Vagina (tissue), 2 donors: ENCODE measurements at regions not wholly inside any gene's neighbourhood (a gene's known extent, or its start where the extent isn't known, plus 50 kb on each side); places are given as distances from the start of the nearest gene placed in this dataset.

ENCODE experiments used
- DNase-seq, 2 donors: peaks; one replicate each; pipeline ENCODE4 v3.0.0-alpha.2; 2017; ENCODE audit errors: extremely low spot score in 2 of 2
- H3K27ac ChIP-seq: fragments of 200-600 bp; sonication (generic); one replicate; pipeline ENCODE4 v1.5.1; 2019
- H3K27me3 ChIP-seq: fragments of 200-600 bp; sonication (generic); one replicate; pipeline ENCODE4 v1.5.1; 2019
- H3K36me3 ChIP-seq, 2 donors: fragments of 200-600 bp; sonication (generic); one replicate each; pipeline ENCODE4 v1.5.1; 2017 to 2019
- H3K4me1 ChIP-seq: fragments of 200-600 bp; sonication (generic); one replicate; pipeline ENCODE4 v1.5.1; 2019
- H3K4me3 ChIP-seq, 2 donors: fragments of 200-600 bp; sonication (generic); 1 replicate in 1 of 2; 2 replicates in 1 of 2; pipeline ENCODE4 v1.5.1; 2016 to 2019
- H3K9me3 ChIP-seq: fragments of 200-600 bp; sonication (generic); one replicate; pipeline ENCODE4 v1.5.1; 2019
- POLR2A ChIP-seq, 2 donors: fragments of 450-650 bp; IDR thresholded peaks; one replicate each; pipeline ENCODE4 v1.6.1; 2017; ENCODE audit warnings: antibody characterized with exemption in 2 of 2, mild to moderate bottlenecking in 2 of 2, moderate library complexity in 2 of 2
- POLR2AphosphoS5 ChIP-seq, 2 donors: sonication (generic); formaldehyde crosslinking; IDR thresholded peaks; one replicate each; pipeline ENCODE4 v1.9.0; 2017; ENCODE audit warnings: antibody characterized with exemption in 2 of 2, mild to moderate bottlenecking in 2 of 2, low read depth in 1 of 2; ENCODE audit not compliant: insufficient read depth in 1 of 2
- intact Hi-C: fragments of 100-400 bp; cut with DNase I; formaldehyde crosslinking; loops from one replicate; pipeline ENCODE4 v1.15.1; 2023
- TF ChIP-seq, protein P1 (sequence below), 3 experiments: fragments of 450-650 bp in 2 of 3; fragments of 200-600 bp in 1 of 3; sonication (generic) in 1 of 3; IDR thresholded peaks; one replicate each; pipeline ENCODE4 v1.5.1; 2017 to 2019; ENCODE audit warnings: antibody characterized with exemption in 3 of 3, mild to moderate bottlenecking in 2 of 3, moderate library complexity in 2 of 3

- Histone ChIP-seq H3K4me3 (no peak overlapping the region), H3K27me3 (no peaks in the 10 kb centered on the region), H3K4me1 (no peaks in the 10 kb centered on the region), H3K36me3 (no peaks in the 10 kb centered on the region), H3K9me3 (no peaks in the 10 kb centered on the region), H3K27ac (no peak overlapping the region)
- TF ChIP-seq, protein P1, sequence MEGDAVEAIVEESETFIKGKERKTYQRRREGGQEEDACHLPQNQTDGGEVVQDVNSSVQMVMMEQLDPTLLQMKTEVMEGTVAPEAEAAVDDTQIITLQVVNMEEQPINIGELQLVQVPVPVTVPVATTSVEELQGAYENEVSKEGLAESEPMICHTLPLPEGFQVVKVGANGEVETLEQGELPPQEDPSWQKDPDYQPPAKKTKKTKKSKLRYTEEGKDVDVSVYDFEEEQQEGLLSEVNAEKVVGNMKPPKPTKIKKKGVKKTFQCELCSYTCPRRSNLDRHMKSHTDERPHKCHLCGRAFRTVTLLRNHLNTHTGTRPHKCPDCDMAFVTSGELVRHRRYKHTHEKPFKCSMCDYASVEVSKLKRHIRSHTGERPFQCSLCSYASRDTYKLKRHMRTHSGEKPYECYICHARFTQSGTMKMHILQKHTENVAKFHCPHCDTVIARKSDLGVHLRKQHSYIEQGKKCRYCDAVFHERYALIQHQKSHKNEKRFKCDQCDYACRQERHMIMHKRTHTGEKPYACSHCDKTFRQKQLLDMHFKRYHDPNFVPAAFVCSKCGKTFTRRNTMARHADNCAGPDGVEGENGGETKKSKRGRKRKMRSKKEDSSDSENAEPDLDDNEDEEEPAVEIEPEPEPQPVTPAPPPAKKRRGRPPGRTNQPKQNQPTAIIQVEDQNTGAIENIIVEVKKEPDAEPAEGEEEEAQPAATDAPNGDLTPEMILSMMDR (IDR thresholded peaks at IDR 0.05), result no peak
- TF ChIP-seq POLR2A (IDR thresholded peaks at IDR 0.05) (no peak), POLR2AphosphoS5 (IDR thresholded peaks at IDR 0.05; ENCODE audit: insufficient read depth in 1 of 2, low read depth in 1 of 2) (no peak)
- DNase-seq, result no peak
- intact Hi-C loops, result loop anchor here (10.0 kb wide), 1 partner anchor 110 kb away; no protein-coding TSS in a partner anchor
These were observed 148.0 kb downstream of the POLR2M start for GRCh38 chr15:57854531-57854930.

GRCh38 chr15:57857871-57858270 lies 151.4 kb downstream of the POLR2M start:
- Histone ChIP-seq H3K4me1 (no peaks in the 10 kb centered on the region), H3K36me3 (no peaks in the 10 kb centered on the region), H3K27me3 (no peaks in the 10 kb centered on the region), H3K27ac (no peak overlapping the region), H3K9me3 (no peaks in the 10 kb centered on the region), H3K4me3 (no peak overlapping the region)
- DNase-seq, result no peak
- intact Hi-C loops, result loop anchor here (10.0 kb wide), 1 partner anchor 113 kb away; no protein-coding TSS in a partner anchor
- TF ChIP-seq POLR2A (IDR thresholded peaks at IDR 0.05), result no peak

DNA sequence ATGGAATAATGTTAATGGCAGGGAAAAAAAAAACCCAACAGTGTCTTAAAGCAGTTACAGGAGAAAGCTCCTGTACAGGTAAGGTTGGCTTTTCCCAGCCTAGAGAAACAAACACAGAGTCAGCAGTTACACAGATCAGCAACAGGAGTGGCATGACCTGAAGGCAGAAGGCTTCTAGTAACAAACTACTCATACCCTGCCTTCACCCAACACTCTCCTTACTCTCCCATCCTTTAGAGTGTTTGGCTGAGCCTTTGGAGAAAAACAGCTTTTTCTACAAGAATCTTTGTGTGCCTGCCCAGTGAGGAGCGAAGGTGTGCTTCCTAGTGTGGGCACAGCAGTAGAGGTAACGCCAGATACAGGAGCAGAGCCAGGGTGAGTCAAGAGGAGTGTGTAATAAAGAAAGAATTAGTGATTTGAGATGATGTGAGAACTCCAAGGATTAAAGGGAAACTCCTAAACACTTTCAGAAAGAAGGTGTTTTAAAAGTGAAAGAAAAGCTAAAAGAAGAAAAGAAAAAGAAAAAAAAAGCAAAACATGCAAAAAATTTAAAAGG lies 152.7 kb downstream of the POLR2M start:
- H3K4me1 ChIP-seq, result no peaks in the 10 kb centered on the region
- H3K9me3 ChIP-seq, result no peaks in the 10 kb centered on the region
- H3K36me3 ChIP-seq, result no peaks in the 10 kb centered on the region
- no peaks in the 10 kb centered on the region for H3K27me3 ChIP-seq
- intact Hi-C loops, result loop anchor here (10.0 kb wide), 1 partner anchor 114 kb away; no protein-coding TSS in a partner anchor
- no peak overlapping the region for H3K27ac ChIP-seq
- TF ChIP-seq, protein P1 (IDR thresholded peaks at IDR 0.05), result no peak
- TF ChIP-seq POLR2A (IDR thresholded peaks at IDR 0.05) (no peak), POLR2AphosphoS5 (IDR thresholded peaks at IDR 0.05; ENCODE audit: insufficient read depth in 1 of 2, low read depth in 1 of 2) (no peak)
- DNase-seq, result no peak
- H3K4me3 ChIP-seq, result no peak overlapping the region

DNA sequence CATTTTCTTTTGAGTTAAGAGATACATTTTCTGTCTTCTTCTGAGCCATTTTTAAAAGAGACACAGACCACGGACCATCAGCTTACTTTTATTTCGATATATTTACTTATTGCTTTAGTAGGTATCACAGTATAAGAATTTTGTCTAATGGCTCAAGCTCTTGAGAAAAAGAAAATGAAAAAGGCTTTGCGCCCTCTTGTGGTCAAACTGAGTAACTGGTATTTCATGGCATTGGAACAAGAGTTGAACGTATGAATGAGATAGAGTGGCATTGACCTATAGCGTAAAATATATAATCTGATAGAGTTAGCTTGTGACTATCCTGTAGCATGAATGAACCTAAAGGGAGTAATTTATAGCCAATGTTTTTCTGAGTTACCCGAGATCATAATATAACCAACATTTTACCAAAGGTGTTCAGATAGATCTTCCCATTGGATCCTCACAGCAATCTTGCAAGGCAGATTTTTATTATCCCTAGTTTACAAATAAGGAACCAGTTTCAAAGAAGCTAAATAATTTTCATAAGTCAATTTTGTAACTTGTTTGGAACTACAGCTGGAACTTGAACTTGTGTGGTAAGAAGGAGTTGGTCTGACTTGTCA lies 154.6 kb downstream of the POLR2M start:
- H3K27ac ChIP-seq, result peak overlapping the region; percentile 5
- intact Hi-C loops, result loop anchor here (10.0 kb wide), 2 partner anchors 196 to 296 kb away; no protein-coding TSS in a partner anchor
- TF ChIP-seq, protein P1 (IDR thresholded peaks at IDR 0.05), result peak; percentile 75 to 88 (median 81)
- TF ChIP-seq POLR2AphosphoS5 (IDR thresholded peaks at IDR 0.05; ENCODE audit: insufficient read depth in 1 of 2, low read depth in 1 of 2), result peak in 1 of 2 donors; percentile 41
- no peak for TF ChIP-seq POLR2A (IDR thresholded peaks at IDR 0.05)
- DNase-seq, result no peak
- no peak overlapping the region for H3K4me3 ChIP-seq
- H3K9me3 ChIP-seq, result no peaks in the 10 kb centered on the region
- H3K36me3 ChIP-seq, result no peaks in the 10 kb centered on the region
- no peaks in the 10 kb centered on the region for H3K27me3 ChIP-seq
- H3K4me1 ChIP-seq, result no peaks in the 10 kb centered on the region

DNA sequence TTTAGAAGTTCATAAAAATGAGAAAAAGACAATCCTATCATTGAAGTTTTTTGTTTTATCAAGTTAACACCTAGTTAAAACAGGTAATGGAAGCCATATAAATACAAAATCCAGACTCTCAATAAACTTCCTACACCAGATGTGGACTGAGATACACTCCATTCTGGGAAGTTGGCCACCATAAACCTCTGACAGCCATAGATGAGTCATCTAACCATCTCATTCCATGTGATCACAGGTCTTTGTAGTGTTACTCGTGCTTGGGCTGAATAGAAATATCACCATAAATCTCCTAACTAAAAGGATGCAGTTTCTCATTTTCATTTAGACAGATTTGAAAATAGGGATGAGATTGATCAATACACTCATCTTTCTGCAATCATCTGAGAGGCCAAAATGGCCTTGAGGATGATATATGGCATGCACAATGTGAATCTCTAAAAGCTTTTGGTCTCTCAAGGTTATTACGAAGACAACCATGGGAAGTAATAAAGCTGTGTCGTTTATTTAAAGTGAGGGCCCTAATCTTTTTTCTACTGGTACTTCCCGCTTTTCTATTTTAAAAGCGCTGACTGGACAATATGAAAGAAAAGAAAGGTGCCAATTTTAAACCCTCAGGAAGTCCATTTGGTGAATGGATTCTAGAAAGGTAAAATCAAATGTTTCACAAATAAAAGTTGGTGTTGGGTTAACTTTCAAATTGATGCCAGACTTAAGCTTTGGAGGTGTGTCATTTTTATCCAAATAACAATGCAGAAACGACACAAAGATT lies 155.5 kb downstream of the POLR2M start:
- H3K27me3 ChIP-seq, result no peaks in the 10 kb centered on the region
- no peak for DNase-seq
- intact Hi-C loops, result loop anchor here (10.0 kb wide), 2 partner anchors 197 to 297 kb away; no protein-coding TSS in a partner anchor
- no peaks in the 10 kb centered on the region for H3K4me1 ChIP-seq
- H3K9me3 ChIP-seq, result no peaks in the 10 kb centered on the region
- TF ChIP-seq POLR2AphosphoS5 (IDR thresholded peaks at IDR 0.05; ENCODE audit: insufficient read depth in 1 of 2, low read depth in 1 of 2), result peak in 1 of 2 donors; percentile 57
- no peak for TF ChIP-seq POLR2A (IDR thresholded peaks at IDR 0.05)
- H3K4me3 ChIP-seq, result no peak overlapping the region
- no peaks in the 10 kb centered on the region for H3K36me3 ChIP-seq
- peak overlapping the region; percentile 8 for H3K27ac ChIP-seq
